Stomach (tissue), 4 donors: ENCODE measurements at regions not wholly inside any gene's neighbourhood (a gene's known extent, or its start where the extent isn't known, plus 50 kb on each side); places are given as distances from the start of the nearest gene placed in this dataset.

Experiments used
- CTCF ChIP-seq, 7 experiments: fragments of 450-650 bp in 4 of 7; fragments of 200-600 bp in 3 of 7; sonication (generic) in 3 of 7; IDR thresholded peaks; one replicate each; pipeline ENCODE4 v1.5.1; 2016 to 2019; ENCODE audit warnings: antibody characterized with exemption in 7 of 7, control low read depth in 2 of 7, mild to moderate bottlenecking in 1 of 7
- POLR2A ChIP-seq, 4 donors: fragments of 450-650 bp; IDR thresholded peaks; one replicate each; pipeline ENCODE4 v1.6.1; 2016; ENCODE audit warnings: antibody characterized with exemption in 4 of 4, control low read depth in 2 of 4, mild to moderate bottlenecking in 1 of 4, moderate library complexity in 1 of 4

- TF ChIP-seq CTCF (IDR thresholded peaks at IDR 0.05) (no peak), POLR2A (IDR thresholded peaks at IDR 0.05) (no peak)
Observed at GRCh38 chr13:99075268-99076191, 97.7 kb upstream of the DOCK9 start.
